Left ventricle myocardium inferior (tissue), 1 donor: ENCODE measurements at regions not wholly inside any gene's neighbourhood (a gene's known extent, or its start where the extent isn't known, plus 50 kb on each side); places are given as distances from the start of the nearest gene placed in this dataset.

Experiments
- DNase-seq: peaks from one replicate; pipeline ENCODE4 v3.0.0-alpha.2; 2020
- H3K27ac ChIP-seq: fragments of 200-600 bp; replicated peaks from 2 replicates; pipeline ENCODE4 v1.8.0; 2021
- H3K27me3 ChIP-seq: fragments of 200-600 bp; 2 replicates; pipeline ENCODE4 v1.8.0; 2021; ENCODE audit warnings: low read depth
- H3K36me3 ChIP-seq: fragments of 200-600 bp; 2 replicates; pipeline ENCODE4 v1.8.0; 2021
- H3K4me1 ChIP-seq: fragments of 200-600 bp; 2 replicates; pipeline ENCODE4 v1.8.0; 2021
- H3K4me3 ChIP-seq: fragments of 200-600 bp; 2 replicates; pipeline ENCODE4 v1.8.0; 2021; ENCODE audit warnings: mild to moderate bottlenecking, moderate library complexity
- H3K9me3 ChIP-seq: fragments of 200-600 bp; replicated peaks from 2 replicates; pipeline ENCODE4 v1.8.0; 2021
- intact Hi-C: fragments of 100-400 bp; cut with micrococcal nuclease; formaldehyde crosslinking; loops from one replicate; pipeline ENCODE4 v1.11.0; 2022
- TF ChIP-seq, protein P1 (sequence below): fragments of 200-600 bp; IDR thresholded peaks from 2 replicates; pipeline ENCODE4 v1.8.0; 2021; ENCODE audit warnings: antibody characterized with exemption, mild to moderate bottlenecking, borderline replicate concordance
- donor health status: DM: no; HTN: yes; CAD: no; lungs with severe emphysema.

DNA sequence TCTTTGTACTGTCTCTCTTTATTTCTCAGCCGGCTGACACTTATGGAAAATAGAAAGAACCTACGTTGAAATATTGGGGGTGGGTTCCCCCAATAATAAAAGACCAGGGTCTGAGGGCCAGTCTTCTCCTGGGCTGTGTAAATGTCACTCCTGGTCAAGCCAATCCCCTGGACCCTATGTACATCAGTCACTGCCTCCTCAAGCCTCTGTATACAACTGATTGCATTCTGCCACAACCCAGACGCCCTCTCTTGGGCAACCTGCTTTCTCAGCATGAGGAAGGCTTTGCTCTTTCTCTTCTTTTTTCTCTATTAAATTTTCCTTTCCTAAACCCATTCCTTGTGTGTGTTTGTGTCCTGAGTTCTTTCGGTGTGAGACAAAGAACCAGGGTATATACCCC is 84.1 kb upstream of the SERBP1 start:
- Histone ChIP-seq H3K27me3 (no peaks in the 10 kb centered on the region), H3K4me1 (no peaks in the 10 kb centered on the region), H3K9me3 (peaks cover 23% of the 10 kb centered on the region), H3K4me3 (no peak overlapping the region), H3K36me3 (no peaks in the 10 kb centered on the region), H3K27ac (no peak overlapping the region)
- TF ChIP-seq, protein P1, sequence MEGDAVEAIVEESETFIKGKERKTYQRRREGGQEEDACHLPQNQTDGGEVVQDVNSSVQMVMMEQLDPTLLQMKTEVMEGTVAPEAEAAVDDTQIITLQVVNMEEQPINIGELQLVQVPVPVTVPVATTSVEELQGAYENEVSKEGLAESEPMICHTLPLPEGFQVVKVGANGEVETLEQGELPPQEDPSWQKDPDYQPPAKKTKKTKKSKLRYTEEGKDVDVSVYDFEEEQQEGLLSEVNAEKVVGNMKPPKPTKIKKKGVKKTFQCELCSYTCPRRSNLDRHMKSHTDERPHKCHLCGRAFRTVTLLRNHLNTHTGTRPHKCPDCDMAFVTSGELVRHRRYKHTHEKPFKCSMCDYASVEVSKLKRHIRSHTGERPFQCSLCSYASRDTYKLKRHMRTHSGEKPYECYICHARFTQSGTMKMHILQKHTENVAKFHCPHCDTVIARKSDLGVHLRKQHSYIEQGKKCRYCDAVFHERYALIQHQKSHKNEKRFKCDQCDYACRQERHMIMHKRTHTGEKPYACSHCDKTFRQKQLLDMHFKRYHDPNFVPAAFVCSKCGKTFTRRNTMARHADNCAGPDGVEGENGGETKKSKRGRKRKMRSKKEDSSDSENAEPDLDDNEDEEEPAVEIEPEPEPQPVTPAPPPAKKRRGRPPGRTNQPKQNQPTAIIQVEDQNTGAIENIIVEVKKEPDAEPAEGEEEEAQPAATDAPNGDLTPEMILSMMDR = no peak
- DNase-seq = no peak
- intact Hi-C loops = no loop called here

DNA sequence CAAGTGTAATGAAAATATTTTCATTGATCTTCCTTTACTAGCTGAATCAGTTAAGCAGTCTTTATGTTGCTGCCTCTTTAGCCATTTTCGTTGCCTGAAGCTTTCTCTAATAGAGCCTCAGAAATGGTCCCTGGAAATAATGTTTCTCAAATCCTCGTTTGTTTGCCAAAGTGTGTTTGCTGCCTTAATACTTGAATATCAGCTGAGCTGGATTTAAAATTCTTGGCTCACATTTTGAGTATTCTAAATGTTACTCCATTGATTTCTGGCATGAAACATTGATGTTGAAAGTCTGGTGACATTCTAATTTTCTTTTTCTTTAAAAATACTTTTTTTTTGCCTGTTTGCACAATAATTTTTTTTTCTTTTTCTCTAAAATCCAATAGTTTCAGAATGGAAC is 84.6 kb upstream of the SERBP1 start:
- no peak overlapping the region for H3K27ac ChIP-seq
- no peaks in the 10 kb centered on the region for H3K27me3 ChIP-seq
- no peaks in the 10 kb centered on the region for H3K4me1 ChIP-seq
- DNase-seq = no peak
- TF ChIP-seq, protein P1 = no peak
- no peaks in the 10 kb centered on the region for H3K36me3 ChIP-seq
- intact Hi-C loops = no loop called here
- H3K9me3 ChIP-seq = peaks cover 23% of the 10 kb centered on the region
- H3K4me3 ChIP-seq = no peak overlapping the region

DNA sequence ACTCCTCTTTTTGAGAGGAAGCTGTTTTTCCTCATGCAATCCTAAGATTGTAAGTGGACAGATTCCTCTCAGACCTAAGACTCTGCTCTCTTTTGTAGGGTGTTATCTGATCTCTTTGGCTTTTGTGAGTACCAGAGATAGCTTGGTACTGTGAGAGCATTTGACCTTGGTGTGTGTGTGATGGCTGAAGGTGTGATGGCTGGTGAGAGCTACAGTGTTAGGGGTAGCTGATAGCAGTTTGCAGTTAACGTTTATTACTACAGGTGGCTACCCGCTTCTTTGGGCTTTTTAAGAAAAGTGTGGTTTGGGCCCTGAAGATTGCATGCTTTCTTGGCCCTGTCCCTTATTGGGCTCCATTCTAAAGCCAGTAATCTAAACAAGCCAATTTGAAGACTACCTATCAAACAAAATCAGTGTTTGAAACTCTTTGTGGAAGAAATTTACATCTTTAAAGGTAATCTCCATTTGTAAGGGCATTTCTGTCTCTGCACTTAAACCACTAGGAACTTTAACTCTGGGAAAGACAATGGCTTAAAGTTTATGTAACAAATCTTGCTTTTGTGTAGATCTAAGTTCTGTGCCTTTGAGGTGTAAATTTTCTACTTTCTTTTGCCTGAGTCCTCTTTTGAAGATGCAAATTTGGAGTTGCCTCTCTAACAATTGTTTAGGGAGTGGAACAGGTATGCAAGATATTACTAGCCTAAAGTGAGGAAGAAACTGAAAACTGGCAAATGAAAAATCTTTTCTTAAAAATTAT is 85.3 kb upstream of the SERBP1 start:
- intact Hi-C loops = no loop called here
- H3K4me1 ChIP-seq = no peaks in the 10 kb centered on the region
- H3K27ac ChIP-seq = no peak overlapping the region
- no peak overlapping the region for H3K4me3 ChIP-seq
- no peak for DNase-seq
- H3K9me3 ChIP-seq = peaks cover 23% of the 10 kb centered on the region
- no peaks in the 10 kb centered on the region for H3K36me3 ChIP-seq
- TF ChIP-seq, protein P1 = no peak
- no peaks in the 10 kb centered on the region for H3K27me3 ChIP-seq

DNA sequence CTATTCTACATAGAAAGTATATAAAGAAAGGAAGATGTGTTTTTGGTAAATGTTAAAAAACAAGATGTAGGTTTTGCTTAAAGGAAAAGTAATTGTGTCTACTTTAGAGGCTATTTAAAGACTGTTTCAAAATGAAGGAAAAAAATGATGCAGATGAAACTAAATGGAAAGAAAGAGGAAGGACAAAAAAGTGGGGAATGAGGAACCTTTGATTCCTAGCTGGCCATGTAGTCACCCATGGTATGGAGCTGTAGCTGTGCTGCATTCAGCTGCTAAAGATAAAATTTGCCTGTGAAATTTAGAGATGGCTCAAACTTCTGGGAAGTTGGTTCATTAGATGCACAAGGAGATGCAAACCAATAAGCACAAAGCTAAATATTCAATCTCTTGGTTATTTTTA is 86.8 kb upstream of the SERBP1 start:
- TF ChIP-seq, protein P1 = no peak
- Histone ChIP-seq H3K27me3 (no peaks in the 10 kb centered on the region), H3K27ac (no peak overlapping the region), H3K36me3 (no peaks in the 10 kb centered on the region), H3K9me3 (peaks cover 23% of the 10 kb centered on the region), H3K4me3 (no peak overlapping the region), H3K4me1 (no peaks in the 10 kb centered on the region)
- DNase-seq = no peak
- intact Hi-C loops = no loop called here

DNA sequence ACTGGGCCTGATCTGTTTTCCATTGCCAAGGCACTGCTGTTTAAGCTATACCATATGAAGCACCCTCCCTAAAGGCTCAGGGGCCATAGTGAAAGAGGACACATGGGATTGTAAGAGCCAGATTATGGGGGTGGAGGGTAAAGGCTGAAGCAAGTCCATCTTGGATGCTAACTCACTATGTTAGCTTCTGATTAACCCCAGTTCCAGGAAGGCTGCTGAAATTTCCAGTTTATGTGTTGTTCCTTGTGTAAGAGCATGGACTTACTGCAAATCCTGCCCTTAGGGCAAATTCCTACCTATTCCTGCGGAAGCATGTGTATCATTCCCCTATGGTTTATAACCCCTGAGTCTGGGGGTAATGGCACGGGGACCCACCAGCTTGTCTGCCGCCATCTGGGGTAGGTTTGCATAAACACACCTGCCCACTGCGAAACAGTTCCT is 91.8 kb upstream of the SERBP1 start:
- no peak for DNase-seq
- TF ChIP-seq, protein P1 = no peak
- no peak overlapping the region for H3K4me3 ChIP-seq
- no peaks in the 10 kb centered on the region for H3K36me3 ChIP-seq
- no peaks in the 10 kb centered on the region for H3K4me1 ChIP-seq
- H3K27me3 ChIP-seq = no peaks in the 10 kb centered on the region
- no peak overlapping the region for H3K27ac ChIP-seq
- intact Hi-C loops = no loop called here
- peaks cover 5% of the 10 kb centered on the region for H3K9me3 ChIP-seq
